ENCODE measurements at regions not wholly inside any gene's neighbourhood (a gene's known extent, or its start where the extent isn't known, plus 50 kb on each side); places are given as distances from the start of the nearest gene placed in this dataset.

GRCh38 chr20:58135441-58136148, 92.9 kb downstream of the ANKRD60 start:
- Histone ChIP-seq H3K36me3 (no peaks in the 10 kb centered on the region), H3K27ac (no peak overlapping the region), H3K27me3 (peaks cover 0 to 92% (median 5%) of the 10 kb centered on the region in 3 donors), H3K4me3 (no peak overlapping the region), H3K9me3 (no peaks in the 10 kb centered on the region), H3K4me1 (peaks cover 0 to 26% (median 15%) of the 10 kb centered on the region in 4 donors)
- 12 to 19% (median 16%) methylated on average over 13 to 16 of the region's 16 CpGs for WGBS, 5 donors
- no peak for TF ChIP-seq EP300 (IDR thresholded peaks at IDR 0.05)
- no peak for TF ChIP-seq POLR2AphosphoS5 (IDR thresholded peaks at IDR 0.05)
- TF ChIP-seq POLR2A (IDR thresholded peaks at IDR 0.05): no peak
- no peak for TF ChIP-seq CTCF (IDR thresholded peaks at IDR 0.05)
- intact Hi-C loops (cut with DNase I; ENCODE audit: low total_unique reads): no loop called here
- DNase-seq: no peak

- Histone ChIP-seq H3K36me3 (no peaks in the 10 kb centered on the region), H3K9me3 (no peaks in the 10 kb centered on the region), H3K4me1 (peaks cover 0 to 26% (median 17%) of the 10 kb centered on the region in 4 donors), H3K4me3 (no peak overlapping the region), H3K27me3 (peaks cover 0 to 85% (median 5%) of the 10 kb centered on the region in 3 donors), H3K27ac (no peak overlapping the region)
- intact Hi-C loops (cut with DNase I; ENCODE audit: low total_unique reads): no loop called here
- no peak for TF ChIP-seq POLR2AphosphoS5 (IDR thresholded peaks at IDR 0.05)
- TF ChIP-seq POLR2A (IDR thresholded peaks at IDR 0.05): no peak
- TF ChIP-seq CTCF (IDR thresholded peaks at IDR 0.05): no peak
- no peak for TF ChIP-seq EP300 (IDR thresholded peaks at IDR 0.05)
- 58 to 70% (median 66%) methylated on average over 9 of the region's 9 CpGs for WGBS, 5 donors
- DNase-seq: no peak
Measured at GRCh38 chr20:58133020-58133808, 95.2 kb downstream of the ANKRD60 start.

- H3K4me3 ChIP-seq: no peak overlapping the region
- peaks cover 0 to 2% (median 0%) of the 10 kb centered on the region in 4 donors for H3K9me3 ChIP-seq
- intact Hi-C loops (cut with DNase I; ENCODE audit: low total_unique reads): no loop called here
- peaks cover 0 to 69% (median 5%) of the 10 kb centered on the region in 3 donors for H3K27me3 ChIP-seq
- 6 to 15% (median 8%) methylated on average over 8 of the region's 8 CpGs for WGBS, 5 donors
- no peaks in the 10 kb centered on the region for H3K36me3 ChIP-seq
- H3K27ac ChIP-seq: peak overlapping the region in 2 of 5 donors; percentile 1 to 47
- peak in 1 of 2 donors; percentile 58 for DNase-seq
- H3K4me1 ChIP-seq: peaks cover 0 to 26% (median 17%) of the 10 kb centered on the region in 4 donors
- TF ChIP-seq EP300 (IDR thresholded peaks at IDR 0.05) (no peak), CTCF (IDR thresholded peaks at IDR 0.05) (no peak), POLR2A (IDR thresholded peaks at IDR 0.05) (no peak), POLR2AphosphoS5 (IDR thresholded peaks at IDR 0.05) (no peak)
Measured at GRCh38 chr20:58131551-58132142, 96.8 kb downstream of the ANKRD60 start.

- H3K9me3 ChIP-seq: peaks cover 0 to 7% (median 0%) of the 10 kb centered on the region in 4 donors
- TF ChIP-seq POLR2AphosphoS5 (IDR thresholded peaks at IDR 0.05) (no peak), EP300 (IDR thresholded peaks at IDR 0.05) (no peak), POLR2A (IDR thresholded peaks at IDR 0.05) (no peak), CTCF (IDR thresholded peaks at IDR 0.05) (no peak)
- 32 to 42% (median 34%) methylated on average over 8 of the region's 8 CpGs for WGBS, 5 donors
- intact Hi-C loops (cut with DNase I; ENCODE audit: low total_unique reads): no loop called here
- peaks cover 0 to 65% (median 5%) of the 10 kb centered on the region in 3 donors for H3K27me3 ChIP-seq
- no peak overlapping the region for H3K4me3 ChIP-seq
- no peaks in the 10 kb centered on the region for H3K36me3 ChIP-seq
- DNase-seq: peak in 1 of 2 donors; percentile 61
- peaks cover 0 to 26% (median 17%) of the 10 kb centered on the region in 4 donors for H3K4me1 ChIP-seq
- H3K27ac ChIP-seq: peak overlapping the region in 2 of 5 donors; percentile 1 to 47
Measured at GRCh38 chr20:58131151-58131550, 97.3 kb downstream of the ANKRD60 start.
